ENCODE measurements at regions not wholly inside any gene's neighbourhood (a gene's known extent, or its start where the extent isn't known, plus 50 kb on each side); places are given as distances from the start of the nearest gene placed in this dataset.

DNA sequence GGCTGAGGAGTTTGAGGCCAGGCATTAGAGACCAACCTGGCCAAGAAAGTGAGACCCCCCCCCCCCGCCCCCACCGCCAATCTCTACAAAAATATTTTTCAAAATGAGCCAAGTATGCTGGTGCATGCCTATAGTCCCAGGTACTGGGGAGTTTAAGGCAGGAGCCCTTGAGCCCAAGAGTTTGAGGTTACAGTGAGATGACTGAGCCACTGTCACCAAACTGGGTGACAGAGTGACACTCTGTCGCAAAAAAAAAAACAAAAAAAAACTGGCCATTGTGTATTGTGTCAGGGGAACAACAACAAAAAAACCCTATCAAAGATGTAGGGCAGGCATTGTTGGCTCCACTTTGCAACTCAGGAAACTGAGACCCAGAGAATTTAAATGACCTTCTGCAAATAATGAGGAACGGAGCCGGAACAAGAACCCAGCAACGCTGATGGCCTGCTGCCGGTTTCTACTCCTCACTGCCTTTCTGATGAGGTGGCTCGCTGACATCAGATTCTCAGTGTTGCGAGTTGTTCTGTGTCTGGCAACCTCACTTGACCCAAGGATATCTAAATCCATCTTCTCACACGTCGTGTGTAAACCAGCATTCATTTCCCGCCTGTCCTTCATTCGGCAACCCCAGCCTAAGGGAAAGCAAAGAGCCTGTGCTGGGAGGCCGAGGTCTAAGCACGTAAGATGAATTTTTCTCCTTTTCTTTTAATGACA is 195.2 kb upstream of the CRY1 start:
- TF ChIP-seq CTCF (IDR thresholded peaks at IDR 0.05 in 2 of 3, conservative IDR thresholded peaks at IDR 0.05 in 1 of 3; ENCODE audit: insufficient read depth in 2 of 3, low read depth in 1 of 3, low read length in 3 of 3) (no peak), USF2 (CRISPR knock-in tag; IDR thresholded peaks at IDR 0.05) (no peak), ATF1 (CRISPR knock-in tag; IDR thresholded peaks at IDR 0.05) (no peak), ATF1 (tag; IDR thresholded peaks at IDR 0.05) (no peak), ZNF766 (CRISPR knock-in tag; conservative IDR thresholded peaks at IDR 0.05) (no peak), TCF7L2 (IDR thresholded peaks at IDR 0.05; ENCODE audit: low read depth, low read length) (no peak), MBD2 (IDR thresholded peaks at IDR 0.05; ENCODE audit: borderline replicate concordance, low read depth) (no peak), EGR1 (conservative IDR thresholded peaks at IDR 0.05) (no peak), SMARCA4 (IDR thresholded peaks at IDR 0.05) (no peak), JUND (IDR thresholded peaks at IDR 0.05; ENCODE audit: borderline replicate concordance, low read depth, low read length) (no peak), JUND (tag; IDR thresholded peaks at IDR 0.05; ENCODE audit: borderline replicate concordance, low read depth, low read length) (no peak), ERF (CRISPR knock-in tag; IDR thresholded peaks at IDR 0.05) (no peak), RFX5 (IDR thresholded peaks at IDR 0.05; ENCODE audit: low read depth, low read length) (no peak), ARID2 (IDR thresholded peaks at IDR 0.05) (no peak), TRIM25 (IDR thresholded peaks at IDR 0.05; ENCODE audit: borderline replicate concordance) (no peak)
- TF ChIP-seq, protein P1, sequence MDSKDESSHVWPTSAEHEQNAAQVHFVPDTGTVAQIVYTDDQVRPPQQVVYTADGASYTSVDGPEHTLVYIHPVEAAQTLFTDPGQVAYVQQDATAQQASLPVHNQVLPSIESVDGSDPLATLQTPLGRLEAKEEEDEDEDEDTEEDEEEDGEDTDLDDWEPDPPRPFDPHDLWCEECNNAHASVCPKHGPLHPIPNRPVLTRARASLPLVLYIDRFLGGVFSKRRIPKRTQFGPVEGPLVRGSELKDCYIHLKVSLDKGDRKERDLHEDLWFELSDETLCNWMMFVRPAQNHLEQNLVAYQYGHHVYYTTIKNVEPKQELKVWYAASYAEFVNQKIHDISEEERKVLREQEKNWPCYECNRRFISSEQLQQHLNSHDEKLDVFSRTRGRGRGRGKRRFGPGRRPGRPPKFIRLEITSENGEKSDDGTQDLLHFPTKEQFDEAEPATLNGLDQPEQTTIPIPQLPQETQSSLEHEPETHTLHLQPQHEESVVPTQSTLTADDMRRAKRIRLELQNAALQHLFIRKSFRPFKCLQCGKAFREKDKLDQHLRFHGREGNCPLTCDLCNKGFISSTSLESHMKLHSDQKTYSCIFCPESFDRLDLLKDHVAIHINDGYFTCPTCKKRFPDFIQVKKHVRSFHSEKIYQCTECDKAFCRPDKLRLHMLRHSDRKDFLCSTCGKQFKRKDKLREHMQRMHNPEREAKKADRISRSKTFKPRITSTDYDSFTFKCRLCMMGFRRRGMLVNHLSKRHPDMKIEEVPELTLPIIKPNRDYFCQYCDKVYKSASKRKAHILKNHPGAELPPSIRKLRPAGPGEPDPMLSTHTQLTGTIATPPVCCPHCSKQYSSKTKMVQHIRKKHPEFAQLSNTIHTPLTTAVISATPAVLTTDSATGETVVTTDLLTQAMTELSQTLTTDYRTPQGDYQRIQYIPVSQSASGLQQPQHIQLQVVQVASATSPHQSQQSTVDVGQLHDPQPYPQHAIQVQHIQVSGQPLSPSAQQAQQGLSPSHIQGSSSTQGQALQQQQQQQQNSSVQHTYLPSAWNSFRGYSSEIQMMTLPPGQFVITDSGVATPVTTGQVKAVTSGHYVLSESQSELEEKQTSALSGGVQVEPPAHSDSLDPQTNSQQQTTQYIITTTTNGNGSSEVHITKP (IDR thresholded peaks at IDR 0.05; ENCODE audit: partially characterized antibody) = no peak
